Peyer's patch (tissue), 4 donors: ENCODE measurements at regions not wholly inside any gene's neighbourhood (a gene's known extent, or its start where the extent isn't known, plus 50 kb on each side); places are given as distances from the start of the nearest gene placed in this dataset.

ENCODE experiments used
- CTCF ChIP-seq, 6 experiments: fragments of 450-650 bp in 4 of 6; fragments of 200-600 bp in 2 of 6; sonication (generic) in 1 of 6; IDR thresholded peaks; one replicate each; pipeline ENCODE4 v1.5.1; 2017 to 2019; ENCODE audit warnings: antibody characterized with exemption in 6 of 6, mild to moderate bottlenecking in 3 of 6, moderate library complexity in 1 of 6
- POLR2A ChIP-seq, 2 donors: fragments of 450-650 bp; IDR thresholded peaks; one replicate each; pipeline ENCODE4 v1.5.1; 2017; ENCODE audit warnings: antibody characterized with exemption in 2 of 2, mild to moderate bottlenecking in 2 of 2, moderate library complexity in 2 of 2

GRCh38 chr1:39110882-39111281 lies 84.7 kb downstream of the NDUFS5 start:
- TF ChIP-seq CTCF (IDR thresholded peaks at IDR 0.05) (no peak), POLR2A (IDR thresholded peaks at IDR 0.05) (no peak)
